HG02571 (cell line): ENCODE measurements at regions not wholly inside any gene's neighbourhood (a gene's known extent, or its start where the extent isn't known, plus 50 kb on each side); places are given as distances from the start of the nearest gene placed in this dataset.

Experiments used
- ATAC-seq: cut with Tn5 transposase; IDR thresholded peaks from one replicate; pipeline ENCODE4 v1.9.1; 2021; ENCODE audit warnings: mild to moderate bottlenecking, moderate library complexity; ENCODE audit not compliant: unreplicated experiment

DNA sequence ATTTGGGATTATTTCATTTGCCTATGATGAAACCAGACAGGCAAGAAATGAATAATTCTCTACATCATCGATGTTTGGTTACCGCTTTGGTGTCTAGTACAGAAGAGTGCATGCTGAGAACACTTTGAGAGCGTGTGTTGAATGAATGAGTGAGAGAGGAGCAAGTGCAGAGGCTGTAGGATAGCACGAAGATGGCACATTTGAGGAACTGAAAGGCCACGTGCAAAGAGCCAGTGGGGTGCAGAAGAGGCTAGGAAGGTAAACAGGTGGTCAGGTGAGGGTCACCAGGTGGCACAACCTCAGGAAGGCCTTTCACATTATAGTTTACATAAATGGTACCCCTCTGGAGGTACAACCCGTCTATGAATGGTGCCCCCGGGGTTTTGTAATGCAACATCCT is 80.1 kb upstream of the SPHKAP start:
- no peak for ATAC-seq

DNA sequence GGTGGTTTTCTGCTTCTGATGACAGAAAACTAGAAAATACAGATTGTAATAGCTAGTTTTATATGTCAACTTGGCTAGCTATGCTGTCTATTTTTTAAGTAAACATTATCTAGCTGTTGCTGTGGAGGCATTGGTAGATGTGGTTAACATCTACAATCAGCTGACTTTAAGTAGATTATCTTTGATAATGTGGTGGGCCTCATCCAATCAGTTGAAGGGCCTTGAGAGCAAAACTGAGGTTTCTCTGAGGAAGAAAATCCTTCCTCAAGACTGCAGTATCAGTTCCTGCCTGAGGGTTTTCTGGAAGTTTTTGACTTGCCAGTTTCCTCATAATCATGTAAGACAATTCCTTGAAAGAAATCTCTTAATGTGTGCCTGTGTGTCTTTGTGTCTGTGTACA is 75.9 kb upstream of the SPHKAP start:
- no peak for ATAC-seq

DNA sequence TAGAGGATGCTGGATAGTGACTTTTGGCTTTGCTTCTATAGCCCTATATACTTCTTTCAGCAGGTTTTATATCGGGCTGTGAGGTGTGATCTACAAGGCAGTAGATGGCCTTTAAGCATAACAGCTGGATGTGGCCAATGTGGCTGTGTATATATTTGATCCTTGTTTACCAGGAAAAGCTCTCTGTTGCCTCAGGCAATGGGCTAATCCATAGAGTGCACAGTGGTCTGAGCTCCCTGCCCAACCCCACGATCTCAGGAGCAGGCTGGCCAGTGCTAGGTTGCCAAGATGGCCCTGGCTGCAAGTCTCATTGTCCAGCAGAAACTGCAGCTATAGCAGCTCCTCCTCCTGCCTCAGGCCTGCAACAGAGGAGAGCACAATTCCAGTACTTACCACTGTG is 72.3 kb upstream of the SPHKAP start:
- no peak for ATAC-seq

DNA sequence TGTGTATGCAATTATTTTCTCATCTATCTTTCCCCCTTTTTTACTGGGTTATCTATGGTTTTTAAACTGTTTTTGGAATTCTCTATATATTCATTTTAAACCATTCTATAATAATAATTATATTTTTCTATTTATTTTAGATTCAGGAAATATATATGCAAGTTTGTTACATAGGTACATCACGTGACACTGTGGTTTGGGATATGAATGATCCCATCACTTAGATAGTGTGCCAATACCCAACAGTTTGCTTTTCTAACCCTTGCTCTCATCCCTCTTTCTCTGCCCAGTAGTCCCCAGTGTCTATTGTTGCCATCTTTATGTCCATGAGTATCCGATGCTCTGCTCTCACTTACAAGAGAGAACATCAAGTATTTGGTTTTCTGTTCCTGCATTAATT is 65.8 kb upstream of the SPHKAP start:
- no peak for ATAC-seq

DNA sequence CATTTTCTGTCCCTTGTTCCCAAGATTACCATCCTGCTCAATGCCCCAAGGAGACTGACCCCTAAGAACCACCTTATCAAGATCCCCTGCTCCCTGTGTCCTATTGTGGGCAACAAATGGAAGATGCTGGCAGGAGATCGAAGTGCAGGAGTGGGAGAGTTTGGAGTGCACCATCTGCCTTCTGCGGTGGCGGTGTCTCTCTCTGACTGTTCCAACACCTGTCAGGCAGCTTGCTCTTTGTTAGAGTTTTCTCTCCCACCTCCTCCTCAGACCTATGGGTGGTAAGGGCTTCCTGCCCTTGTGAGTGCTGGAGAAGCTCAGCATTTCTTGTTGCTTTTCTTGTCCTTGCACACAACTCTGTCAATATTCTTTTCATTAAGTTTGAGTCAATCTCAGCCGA is 64.1 kb upstream of the SPHKAP start:
- no peak for ATAC-seq

DNA sequence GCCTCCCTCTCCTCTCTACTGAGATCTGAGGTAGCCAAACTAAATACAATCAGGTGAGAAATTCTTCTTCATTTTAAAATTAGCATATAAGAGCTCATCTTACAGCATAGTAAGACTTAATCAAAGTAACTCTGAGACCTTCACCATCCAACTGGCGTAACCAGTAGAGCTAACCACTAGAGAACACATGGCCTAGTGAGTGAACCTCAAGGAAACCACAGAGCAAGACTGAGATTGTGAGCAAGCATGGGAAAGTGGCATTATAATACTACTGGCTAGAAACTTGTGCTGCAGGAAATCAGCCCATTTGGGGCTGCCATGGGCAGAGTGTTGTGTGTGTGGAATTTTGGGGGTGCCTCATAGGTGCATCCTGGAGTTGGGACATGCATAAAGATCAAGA is 61.1 kb upstream of the SPHKAP start:
- no peak for ATAC-seq

DNA sequence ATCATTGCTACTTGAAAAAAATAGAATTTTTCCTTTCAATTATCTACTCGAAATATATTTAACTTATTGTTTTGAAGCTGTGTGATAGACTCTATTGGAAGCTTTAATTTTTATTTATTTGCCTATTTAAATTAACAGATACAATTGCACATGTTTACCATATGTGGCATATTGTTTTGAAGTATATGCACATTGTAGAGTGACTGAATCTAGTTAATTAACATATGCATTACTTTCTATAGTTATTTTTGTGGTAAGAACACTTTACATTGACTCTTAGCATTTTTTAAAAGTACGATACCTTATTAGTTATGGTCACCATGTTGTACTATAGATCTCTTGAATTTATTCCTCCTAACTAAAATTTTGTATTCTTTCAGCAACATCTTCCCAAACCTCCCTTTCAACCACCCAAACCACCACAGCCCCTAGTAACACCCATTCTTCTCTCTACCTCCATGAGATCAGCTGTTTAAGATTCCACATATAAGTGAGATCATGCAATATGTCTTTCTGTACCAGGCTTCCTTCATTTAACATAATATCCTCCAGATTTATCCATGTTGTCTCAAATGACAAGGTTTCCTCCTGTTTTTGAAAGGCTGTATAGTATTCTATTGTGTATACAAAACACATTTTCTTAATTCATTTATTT is 58.5 kb upstream of the SPHKAP start:
- no peak for ATAC-seq

DNA sequence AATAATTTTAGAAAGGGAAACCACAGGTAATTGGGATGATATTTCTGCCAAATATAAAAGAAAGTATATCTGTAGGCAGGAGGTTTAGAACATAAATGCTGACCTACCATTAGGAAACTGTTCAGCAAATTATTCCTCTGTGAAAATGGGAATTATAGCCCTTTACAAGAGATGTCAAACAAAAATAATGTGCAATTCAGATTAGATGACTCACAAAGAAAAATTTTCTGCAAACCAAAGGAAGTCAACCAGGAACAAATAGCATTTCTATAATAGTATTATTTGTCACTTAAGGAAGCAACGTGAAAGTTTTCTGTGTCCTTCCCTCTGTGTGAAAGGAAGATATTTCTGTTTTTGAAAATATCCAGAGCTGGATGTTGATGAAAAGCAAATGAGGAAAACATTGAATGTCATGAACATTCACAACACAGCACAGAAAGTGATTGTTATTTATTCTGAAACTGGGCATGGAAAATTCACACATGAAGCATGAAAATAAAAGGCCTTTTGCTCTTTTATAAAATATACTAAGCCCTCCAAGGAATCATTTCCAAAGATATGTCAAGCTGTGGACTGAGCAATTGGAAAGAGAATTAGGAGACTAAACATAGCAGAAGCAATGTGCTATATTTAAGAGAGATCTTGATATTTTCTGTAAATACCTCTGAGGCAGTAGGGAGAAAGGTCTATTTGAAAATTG is 57.9 kb upstream of the SPHKAP start:
- ATAC-seq, result no peak
